SH-SY5Y (cell line): ENCODE measurements at regions not wholly inside any gene's neighbourhood (a gene's known extent, or its start where the extent isn't known, plus 50 kb on each side); places are given as distances from the start of the nearest gene placed in this dataset.

Experiments used
- GATA2 ChIP-seq: IDR thresholded peaks from 2 replicates; pipeline ENCODE4 v1.6.1; 2011; ENCODE audit warnings: mild to moderate bottlenecking, low read depth, low read length
- GATA3 ChIP-seq: IDR thresholded peaks from 2 replicates; pipeline ENCODE4 v1.6.1; 2011; ENCODE audit warnings: low read depth, mild to moderate bottlenecking, low read length, moderate library complexity

GRCh38 chr10:128360783-128361182 lies 234.6 kb upstream of the MKI67 start:
- no peak for TF ChIP-seq GATA2
- TF ChIP-seq GATA3: no peak
